DND-41 (cell line): ENCODE measurements at regions not wholly inside any gene's neighbourhood (a gene's known extent, or its start where the extent isn't known, plus 50 kb on each side); places are given as distances from the start of the nearest gene placed in this dataset.

Source experiments
- ATAC-seq: fragments of 200-7000 bp; cut with Tn5 transposase; 3 replicates; pipeline ENCODE4 v1.9.1; 2021; ENCODE audit warnings: low read depth; ENCODE audit not compliant: insufficient read depth
- DNase-seq: peaks from one replicate; pipeline ENCODE4 v3.0.0-alpha.2; 2020
- H2AFZ ChIP-seq: 2 replicates; pipeline ENCODE4 v1.6.0; 2012; ENCODE audit warnings: low read depth, low read length
- H3K27ac ChIP-seq: 2 replicates; pipeline ENCODE4 v1.5.1; 2012; ENCODE audit warnings: low read length, inconsistent platforms
- H3K27me3 ChIP-seq: fragments of 200-600 bp; sonication (generic); 2 replicates; pipeline ENCODE4 v1.6.0; 2012; ENCODE audit warnings: low read length, mild to moderate bottlenecking, inconsistent platforms; ENCODE audit not compliant: insufficient read depth, poor library complexity
- H3K36me3 ChIP-seq: 2 replicates; pipeline ENCODE4 v1.5.1; 2012; ENCODE audit warnings: low read length, inconsistent platforms; ENCODE audit not compliant: insufficient read depth
- H3K4me1 ChIP-seq: 2 replicates; pipeline ENCODE4 v1.5.1; 2012; ENCODE audit warnings: mild to moderate bottlenecking, low read length; ENCODE audit not compliant: insufficient read depth
- H3K4me2 ChIP-seq: 2 replicates; pipeline ENCODE4 v1.6.0; 2012; ENCODE audit warnings: mild to moderate bottlenecking, moderate library complexity, low read length, inconsistent platforms; ENCODE audit not compliant: insufficient read depth
- H3K4me3 ChIP-seq, 2 experiments: fragments of 200-600 bp in 1 of 2; shearing (Covaris generic) in 1 of 2; 2 replicates each; pipeline ENCODE4 v1.5.1; 2012 to 2016; ENCODE audit warnings: inconsistent platforms in 2 of 2, low read length in 2 of 2, mild to moderate bottlenecking in 2 of 2, low read depth in 1 of 2, moderate library complexity in 1 of 2
- H3K79me2 ChIP-seq: 2 replicates; pipeline ENCODE4 v1.6.0; 2012; ENCODE audit warnings: low read length, inconsistent platforms; ENCODE audit not compliant: insufficient read depth
- H3K9ac ChIP-seq: 2 replicates; pipeline ENCODE4 v1.6.0; 2012; ENCODE audit warnings: low read depth, mild to moderate bottlenecking, inconsistent platforms, low read length, moderate library complexity
- H3K9me3 ChIP-seq: 2 replicates; pipeline ENCODE4 v1.5.1; 2012; ENCODE audit warnings: low read length, moderate library complexity, mild to moderate bottlenecking, inconsistent platforms; ENCODE audit not compliant: insufficient read depth, severe bottlenecking
- H4K20me1 ChIP-seq: 2 replicates; pipeline ENCODE4 v1.6.0; 2012; ENCODE audit warnings: low read length; ENCODE audit not compliant: insufficient read depth
- EZH2 ChIP-seq: IDR thresholded peaks from 3 replicates; pipeline ENCODE4 v1.6.1; 2012; ENCODE audit warnings: borderline replicate concordance, low read depth, mild to moderate bottlenecking, moderate library complexity, low read length, inconsistent platforms; ENCODE audit not compliant: severe bottlenecking
- TF ChIP-seq, protein P1 (sequence below): IDR thresholded peaks from 2 replicates; pipeline ENCODE4 v1.5.1; 2012; ENCODE audit warnings: borderline replicate concordance, low read length, moderate library complexity, mild to moderate bottlenecking; ENCODE audit not compliant: poor library complexity, severe bottlenecking; ENCODE audit errors: extremely low read depth

DNA sequence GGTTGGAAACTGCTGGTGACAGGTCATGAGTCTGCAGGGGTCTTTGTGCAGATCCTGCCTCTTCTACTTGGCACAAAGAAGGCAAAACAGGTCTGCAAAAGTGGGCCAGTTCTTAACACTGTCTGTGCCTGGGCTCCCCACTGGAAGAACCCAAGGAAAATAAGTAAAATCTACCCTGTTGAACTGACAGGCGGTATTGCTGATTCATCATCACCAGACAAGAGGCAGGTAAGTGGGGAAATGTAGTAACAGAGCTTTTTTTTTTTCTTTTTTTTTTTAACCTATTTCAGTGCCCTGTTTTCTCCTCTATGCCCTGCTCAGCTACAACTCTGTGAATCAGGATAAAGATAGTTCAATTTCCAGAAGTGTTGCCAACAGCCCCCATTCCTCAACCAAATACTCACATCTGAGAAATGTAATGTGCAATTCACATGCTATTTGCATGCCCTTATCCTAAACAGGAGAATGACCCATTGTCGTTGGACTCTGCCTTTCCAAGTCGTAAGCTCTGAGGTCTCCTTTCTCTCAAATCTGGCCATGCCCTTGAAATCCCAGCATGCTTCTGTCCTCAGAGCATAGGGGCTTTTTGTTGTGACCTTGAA is 237.0 kb downstream of the SOX9 start:
- Histone ChIP-seq H3K27me3 (no peaks in the 10 kb centered on the region), H2AFZ (no peak overlapping the region), H3K4me3 (no peak overlapping the region), H3K27ac (no peak overlapping the region), H3K4me2 (no peak overlapping the region), H3K9me3 (no peaks in the 10 kb centered on the region), H3K4me1 (no peaks in the 10 kb centered on the region), H3K36me3 (no peaks in the 10 kb centered on the region), H3K79me2 (no peaks in the 10 kb centered on the region), H4K20me1 (no peaks in the 10 kb centered on the region), H3K9ac (no peak overlapping the region)
- no peak for ATAC-seq
- no peak for DNase-seq
- TF ChIP-seq EZH2 = no peak
- TF ChIP-seq, protein P1, sequence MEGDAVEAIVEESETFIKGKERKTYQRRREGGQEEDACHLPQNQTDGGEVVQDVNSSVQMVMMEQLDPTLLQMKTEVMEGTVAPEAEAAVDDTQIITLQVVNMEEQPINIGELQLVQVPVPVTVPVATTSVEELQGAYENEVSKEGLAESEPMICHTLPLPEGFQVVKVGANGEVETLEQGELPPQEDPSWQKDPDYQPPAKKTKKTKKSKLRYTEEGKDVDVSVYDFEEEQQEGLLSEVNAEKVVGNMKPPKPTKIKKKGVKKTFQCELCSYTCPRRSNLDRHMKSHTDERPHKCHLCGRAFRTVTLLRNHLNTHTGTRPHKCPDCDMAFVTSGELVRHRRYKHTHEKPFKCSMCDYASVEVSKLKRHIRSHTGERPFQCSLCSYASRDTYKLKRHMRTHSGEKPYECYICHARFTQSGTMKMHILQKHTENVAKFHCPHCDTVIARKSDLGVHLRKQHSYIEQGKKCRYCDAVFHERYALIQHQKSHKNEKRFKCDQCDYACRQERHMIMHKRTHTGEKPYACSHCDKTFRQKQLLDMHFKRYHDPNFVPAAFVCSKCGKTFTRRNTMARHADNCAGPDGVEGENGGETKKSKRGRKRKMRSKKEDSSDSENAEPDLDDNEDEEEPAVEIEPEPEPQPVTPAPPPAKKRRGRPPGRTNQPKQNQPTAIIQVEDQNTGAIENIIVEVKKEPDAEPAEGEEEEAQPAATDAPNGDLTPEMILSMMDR = no peak

DNA sequence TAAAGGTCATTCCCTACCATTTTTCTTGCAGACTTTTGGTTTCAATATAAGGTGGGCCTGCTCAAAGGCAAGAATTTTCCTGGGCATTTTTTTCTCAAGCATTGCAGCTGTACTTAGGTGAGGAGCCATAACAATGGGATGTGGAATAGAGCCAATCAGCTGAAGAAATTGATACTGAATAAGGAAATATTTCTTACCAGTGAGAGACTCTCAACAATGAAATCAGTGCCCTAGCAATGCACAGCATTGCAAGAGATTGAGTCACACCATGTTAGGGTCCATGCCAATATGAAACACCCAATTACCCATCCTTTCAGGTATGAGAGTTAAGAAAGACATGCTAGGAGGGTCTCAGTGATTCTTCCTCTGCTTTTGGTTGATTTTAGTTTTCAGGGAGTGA is 237.6 kb downstream of the SOX9 start:
- Histone ChIP-seq H3K36me3 (no peaks in the 10 kb centered on the region), H3K27me3 (no peaks in the 10 kb centered on the region), H3K4me1 (no peaks in the 10 kb centered on the region), H3K9me3 (no peaks in the 10 kb centered on the region), H3K4me3 (no peak overlapping the region), H3K9ac (no peak overlapping the region), H3K27ac (no peak overlapping the region), H2AFZ (no peak overlapping the region), H4K20me1 (no peaks in the 10 kb centered on the region), H3K4me2 (no peak overlapping the region), H3K79me2 (no peaks in the 10 kb centered on the region)
- no peak for DNase-seq
- no peak for TF ChIP-seq EZH2
- TF ChIP-seq, protein P1 = no peak
- ATAC-seq = no peak

DNA sequence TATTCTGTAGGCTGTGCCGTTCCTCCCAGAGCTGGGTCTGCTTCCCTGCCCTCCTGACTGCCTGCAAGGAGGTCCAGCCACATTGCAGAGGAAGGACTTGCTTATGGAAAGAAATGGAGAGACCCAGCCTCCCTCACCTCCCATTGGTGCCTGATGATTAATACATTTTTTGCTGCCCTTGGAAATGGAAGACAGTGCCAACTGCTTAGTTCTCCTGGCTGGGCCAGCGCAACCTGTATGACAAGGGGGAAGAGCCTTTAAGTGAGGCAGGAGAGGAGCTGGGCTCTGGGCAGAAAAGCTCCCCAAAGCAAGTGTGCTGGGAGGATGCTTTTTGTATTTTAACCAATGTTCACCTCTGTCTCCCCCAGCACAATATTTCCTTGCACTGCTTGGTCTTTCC is 238.5 kb downstream of the SOX9 start:
- H3K4me1 ChIP-seq = no peaks in the 10 kb centered on the region
- TF ChIP-seq EZH2 = no peak
- TF ChIP-seq, protein P1 = no peak
- no peaks in the 10 kb centered on the region for H3K79me2 ChIP-seq
- no peak overlapping the region for H3K4me3 ChIP-seq
- H3K4me2 ChIP-seq = no peak overlapping the region
- no peak overlapping the region for H3K27ac ChIP-seq
- H3K9ac ChIP-seq = no peak overlapping the region
- H3K9me3 ChIP-seq = no peaks in the 10 kb centered on the region
- no peaks in the 10 kb centered on the region for H4K20me1 ChIP-seq
- ATAC-seq (no peak), DNase-seq (no peak)
- no peak overlapping the region for H2AFZ ChIP-seq
- H3K27me3 ChIP-seq = no peaks in the 10 kb centered on the region
- no peaks in the 10 kb centered on the region for H3K36me3 ChIP-seq

DNA sequence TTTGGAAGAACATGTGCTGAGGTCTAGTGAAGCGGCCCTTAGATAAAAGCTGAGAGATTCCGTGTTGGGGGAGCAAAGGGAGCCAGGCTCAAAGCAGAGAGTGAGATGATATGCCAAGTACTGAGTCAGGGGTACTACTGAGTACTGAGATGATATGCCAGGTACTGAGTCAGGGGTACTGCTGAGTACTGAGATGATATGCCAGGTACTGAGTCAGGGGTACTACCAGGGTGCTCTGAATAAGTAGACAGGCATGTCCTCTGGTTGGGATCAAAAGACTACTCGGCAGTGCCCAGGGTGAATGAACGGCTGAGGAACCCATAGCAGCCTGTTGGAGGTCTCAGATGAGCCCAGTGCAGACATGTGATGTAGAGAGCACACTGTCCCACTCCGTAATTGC is 239.0 kb downstream of the SOX9 start:
- H3K4me1 ChIP-seq = no peaks in the 10 kb centered on the region
- TF ChIP-seq EZH2 = no peak
- TF ChIP-seq, protein P1 = no peak
- H3K27ac ChIP-seq = no peak overlapping the region
- no peaks in the 10 kb centered on the region for H3K79me2 ChIP-seq
- H3K4me3 ChIP-seq = no peak overlapping the region
- H3K9ac ChIP-seq = no peak overlapping the region
- no peak overlapping the region for H3K4me2 ChIP-seq
- H3K36me3 ChIP-seq = no peaks in the 10 kb centered on the region
- no peaks in the 10 kb centered on the region for H3K9me3 ChIP-seq
- no peaks in the 10 kb centered on the region for H4K20me1 ChIP-seq
- DNase-seq (no peak), ATAC-seq (no peak)
- H2AFZ ChIP-seq = no peak overlapping the region
- no peaks in the 10 kb centered on the region for H3K27me3 ChIP-seq
